Right cardiac atrium (tissue), 5 donors: ENCODE measurements at regions not wholly inside any gene's neighbourhood (a gene's known extent, or its start where the extent isn't known, plus 50 kb on each side); places are given as distances from the start of the nearest gene placed in this dataset.
"Not testable (repeated sequence)": the region's sequence is repeated elsewhere in the genome, so short reads cannot be mapped to it uniquely, and the experiment has no call there.

Source experiments
- ATAC-seq, 2 donors: fragments of 200-7000 bp; cut with Tn5 transposase; one replicate each; pipeline versions ENCODE4 v1.8.0 to v1.9.1; 2020; ENCODE audit warnings: moderate library complexity in 2 of 2, mild to moderate bottlenecking in 1 of 2
- DNase-seq, 3 donors: peaks; one replicate each; pipeline ENCODE4 v3.0.0-alpha.2; 2020
- H3K27ac ChIP-seq: one replicate; pipeline ENCODE4 v1.5.1; 2013; ENCODE audit warnings: mild to moderate bottlenecking, low read length, control low read depth, moderate library complexity
- H3K27me3 ChIP-seq: one replicate; pipeline ENCODE4 v1.6.1; 2013; ENCODE audit not compliant: control insufficient read depth, insufficient read depth
- H3K4me1 ChIP-seq: one replicate; pipeline ENCODE4 v1.6.1; 2013; ENCODE audit warnings: low read length; ENCODE audit not compliant: control insufficient read depth, insufficient read depth
- H3K4me3 ChIP-seq: one replicate; pipeline ENCODE4 v1.5.1; 2013; ENCODE audit warnings: low read length, control low read depth
- H3K9me3 ChIP-seq: one replicate; pipeline ENCODE4 v1.6.1; 2013; ENCODE audit warnings: low read length; ENCODE audit not compliant: control insufficient read depth
- whole genome bisulfite sequencing: extraction: QIAGEN DNeasy Blood & Tissue Kit; methylation state at CpG from one replicate; pipeline ENCODE4 v1.1.7; 2013; 5-methylcytosine and 5-hydroxymethylcytosine counted together
- intact Hi-C, 4 donors: fragments of 100-400 bp; cut with DNase I; formaldehyde crosslinking; loops; one replicate each; pipeline versions ENCODE4 v1.11.0 to v1.14.0; 2022 to 2023
- donor health status: healthy with polysubstance abuse.
- donor health status: DM: no; HTN: yes; CAD: no.
- donor health status: DM: no; HTN: no; CAD: no.
- donor health status: DM: no; HTN: yes; CAD: no; lungs with severe emphysema.
- donor health status: DM: yes; HTN: yes; CAD: no.

GRCh38 chr17:15835481-15835880 is 103.4 kb downstream of the TBC1D26 start:
- H3K4me3 ChIP-seq, intact Hi-C loops, H3K4me1 ChIP-seq, H3K27ac ChIP-seq, DNase-seq, H3K27me3 ChIP-seq, ATAC-seq, H3K9me3 ChIP-seq: not testable (repeated sequence)
- 80% methylated on average over 4 of the region's 4 CpGs for WGBS

- H3K9me3 ChIP-seq, DNase-seq, H3K27me3 ChIP-seq, H3K4me3 ChIP-seq, intact Hi-C loops, ATAC-seq, H3K4me1 ChIP-seq, H3K27ac ChIP-seq: not testable (repeated sequence)
- WGBS: 90% methylated on average over 8 of the region's 12 CpGs
These were observed 104.3 kb downstream of the TBC1D26 start for GRCh38 chr17:15836249-15836982.

GRCh38 chr17:15836991-15837390 is 104.9 kb downstream of the TBC1D26 start:
- 90% methylated on average over 5 of the region's 5 CpGs for WGBS
- H3K9me3 ChIP-seq, H3K4me3 ChIP-seq, H3K4me1 ChIP-seq, H3K27ac ChIP-seq, DNase-seq, ATAC-seq, intact Hi-C loops, H3K27me3 ChIP-seq: not testable (repeated sequence)

- ATAC-seq: peak; percentile 82 to 90
- H3K4me1 ChIP-seq, intact Hi-C loops, H3K27ac ChIP-seq, H3K4me3 ChIP-seq, H3K9me3 ChIP-seq, H3K27me3 ChIP-seq, DNase-seq: not testable (repeated sequence)
- WGBS: 51% methylated on average over 5 of the region's 6 CpGs
These were observed 97.3 kb upstream of the ADORA2B start for GRCh38 chr17:15847447-15848229.

GRCh38 chr17:15849054-15849453 is 95.9 kb upstream of the ADORA2B start:
- H3K27ac ChIP-seq, H3K4me1 ChIP-seq, H3K4me3 ChIP-seq, H3K9me3 ChIP-seq, intact Hi-C loops, H3K27me3 ChIP-seq: not testable (repeated sequence)
- 38% methylated on average over 5 of the region's 6 CpGs for WGBS
- peak; percentile 15 to 66 (median 63) for DNase-seq
- peak; percentile 69 to 76 for ATAC-seq

GRCh38 chr17:15850071-15850470 is 94.9 kb upstream of the ADORA2B start:
- intact Hi-C loops, H3K4me1 ChIP-seq, DNase-seq, H3K9me3 ChIP-seq, H3K27me3 ChIP-seq, H3K27ac ChIP-seq, ATAC-seq, H3K4me3 ChIP-seq: not testable (repeated sequence)
- WGBS: 70% methylated on average over 2 of the region's 2 CpGs

- H3K27ac ChIP-seq, ATAC-seq, H3K9me3 ChIP-seq, H3K4me3 ChIP-seq, DNase-seq, H3K27me3 ChIP-seq, intact Hi-C loops, H3K4me1 ChIP-seq: not testable (repeated sequence)
- 59% methylated on average over 3 of the region's 3 CpGs for WGBS
These were observed 94.2 kb upstream of the ADORA2B start for GRCh38 chr17:15850687-15851086.

GRCh38 chr17:15852863-15853262 is 92.1 kb upstream of the ADORA2B start:
- H3K27me3 ChIP-seq, intact Hi-C loops, DNase-seq, ATAC-seq, H3K9me3 ChIP-seq, H3K4me3 ChIP-seq, H3K27ac ChIP-seq, H3K4me1 ChIP-seq: not testable (repeated sequence)
- 44% methylated on average over 2 of the region's 4 CpGs for WGBS

GRCh38 chr17:15856191-15856590 is 88.7 kb upstream of the ADORA2B start:
- intact Hi-C loops, DNase-seq, H3K27ac ChIP-seq, H3K4me1 ChIP-seq, H3K27me3 ChIP-seq, H3K9me3 ChIP-seq, H3K4me3 ChIP-seq, ATAC-seq: not testable (repeated sequence)
- 95% methylated on average over 2 of the region's 3 CpGs for WGBS

GRCh38 chr17:15856745-15857144 is 88.2 kb upstream of the ADORA2B start:
- WGBS: 90% methylated on average over 2 of the region's 2 CpGs
- intact Hi-C loops: not testable (repeated sequence)

GRCh38 chr17:15858082-15858481 is 86.8 kb upstream of the ADORA2B start:
- ATAC-seq, H3K4me3 ChIP-seq, DNase-seq, H3K27ac ChIP-seq, H3K4me1 ChIP-seq, H3K9me3 ChIP-seq, intact Hi-C loops, H3K27me3 ChIP-seq: not testable (repeated sequence)
- 83% methylated on average over 3 of the region's 3 CpGs for WGBS

More at GRCh38 chr17:15856745-15857144, 88.2 kb upstream of the ADORA2B start:
- not testable (repeated sequence) for H3K4me3 ChIP-seq, H3K27me3 ChIP-seq, H3K9me3 ChIP-seq, ATAC-seq, H3K4me1 ChIP-seq, H3K27ac ChIP-seq, DNase-seq
